Panc1 (cell line): ENCODE measurements at regions not wholly inside any gene's neighbourhood (a gene's known extent, or its start where the extent isn't known, plus 50 kb on each side); places are given as distances from the start of the nearest gene placed in this dataset.

Experiments used
- ATAC-seq: fragments of 200-7000 bp; cut with Tn5 transposase; 2 replicates; pipeline ENCODE4 v1.9.1; 2020; ENCODE audit warnings: mild to moderate bottlenecking, moderate library complexity
- BruUV-seq: library from RNA; stranded (reverse); fragments of 400-500 nt; replicated peaks from 2 replicates; lab custom pipeline; 2021; lab: Mats Ljungman, UMichigan
- CTCF ChIA-PET: fragments of 300-600 bp; sonication (Branson Sonifier 250); formaldehyde crosslinking; loops from one replicate; lab custom pipeline; 2022; ENCODE audit warnings: antibody characterized with exemption; lab: Charles Lee
- POLR2A ChIA-PET: fragments of 300-600 bp; sonication (Branson Sonifier 250); formaldehyde crosslinking; loops from one replicate; lab custom pipeline; 2022; ENCODE audit warnings: antibody characterized with exemption; lab: Charles Lee
- DNase-seq: peaks from one replicate; pipeline ENCODE4 v3.0.0-alpha.2; 2010; ENCODE audit warnings: low read depth, low spot score
- H3K27ac ChIP-seq: 2 replicates; pipeline ENCODE4 v1.5.1; 2011; ENCODE audit warnings: mild to moderate bottlenecking, low read length, inconsistent platforms
- H3K27me3 ChIP-seq: fragments of 200-500 bp; sonication (Bioruptor generic); 2 replicates; pipeline ENCODE4 v1.6.0; 2014; ENCODE audit warnings: low read length, inconsistent platforms; ENCODE audit not compliant: control insufficient read depth, insufficient read depth
- H3K36me3 ChIP-seq: fragments of 200-500 bp; sonication (Bioruptor generic); 2 replicates; pipeline ENCODE4 v1.5.1; 2014; ENCODE audit warnings: inconsistent platforms, mild to moderate bottlenecking, low read length, moderate library complexity; ENCODE audit not compliant: control insufficient read depth, insufficient read depth
- H3K4me1 ChIP-seq: 2 replicates; pipeline ENCODE4 v1.5.1; 2011; ENCODE audit warnings: inconsistent platforms, mild to moderate bottlenecking, low read length, moderate library complexity; ENCODE audit not compliant: control insufficient read depth, insufficient read depth
- H3K4me3 ChIP-seq, 2 experiments: 2 replicates each; pipeline ENCODE4 v1.5.1; 2011 to 2012; ENCODE audit warnings: low read depth in 2 of 2, low read length in 2 of 2, mild to moderate bottlenecking in 2 of 2, inconsistent platforms in 1 of 2, moderate library complexity in 1 of 2
- H3K9me3 ChIP-seq: fragments of 200-500 bp; sonication (Bioruptor generic); 2 replicates; pipeline ENCODE4 v1.5.1; 2014; ENCODE audit warnings: low read depth, mild to moderate bottlenecking, inconsistent platforms, low read length, moderate library complexity; ENCODE audit not compliant: control insufficient read depth, insufficient read depth
- CTCF ChIP-seq: fragments of 450-650 bp; IDR thresholded peaks from 2 replicates; pipeline ENCODE4 v1.5.1; 2017; ENCODE audit warnings: mild to moderate bottlenecking
- POLR2AphosphoS5 ChIP-seq: IDR thresholded peaks from 2 replicates; pipeline ENCODE4 v1.6.1; 2012; ENCODE audit warnings: mild to moderate bottlenecking, low read depth, low read length, moderate library complexity
- REST ChIP-seq, 2 experiments: IDR thresholded peaks; 2 replicates each; pipeline ENCODE4 v1.6.1; 2011 to 2012; ENCODE audit warnings: low read depth in 2 of 2, control low read depth in 1 of 2, low read length in 1 of 2, mild to moderate bottlenecking in 1 of 2, moderate library complexity in 1 of 2; ENCODE audit not compliant: insufficient read depth in 1 of 2
- SIN3A ChIP-seq: IDR thresholded peaks from 2 replicates; pipeline ENCODE4 v1.6.1; 2012; ENCODE audit warnings: low read depth, mild to moderate bottlenecking, low read length, moderate library complexity, borderline replicate concordance; ENCODE audit not compliant: insufficient read depth
- TCF7L2 ChIP-seq: IDR thresholded peaks from 2 replicates; pipeline ENCODE4 v1.6.1; 2011; ENCODE audit warnings: mild to moderate bottlenecking, low read depth, low read length, inconsistent platforms
- in situ Hi-C: cut with HindIII; loops from 2 replicates; pipeline ENCODE4 v1.10.0; 2016; ENCODE audit warnings: low sequenced_read_pairs, low pct_unique_long_range_greater_than_20kb
- intact Hi-C: fragments of 100-400 bp; cut with micrococcal nuclease; formaldehyde crosslinking; loops from one replicate; pipeline ENCODE4 v1.10.0; 2022; ENCODE audit not compliant: unreplicated experiment

- DNase-seq (no peak), ATAC-seq (no peak)
- Histone ChIP-seq H3K27ac (no peak overlapping the region), H3K4me1 (no peaks in the 10 kb centered on the region), H3K36me3 (no peaks in the 10 kb centered on the region), H3K4me3 (no peak overlapping the region), H3K27me3 (peaks cover 9% of the 10 kb centered on the region), H3K9me3 (no peaks in the 10 kb centered on the region)
- ChIA-PET POLR2A (no interaction called here), CTCF (no interaction called here)
- no TSS peak for BruUV-seq
- TF ChIP-seq TCF7L2 = no peak
- no peak for TF ChIP-seq POLR2AphosphoS5
- TF ChIP-seq CTCF = no peak
- no peak for TF ChIP-seq REST (IDR thresholded peaks at IDR 0.05; ENCODE audit: insufficient read depth in 1 of 2, low read depth in 2 of 2, low read length in 1 of 2)
- TF ChIP-seq SIN3A = no peak
- intact Hi-C loops (no loop called here), in situ Hi-C loops (no loop called here)
Observed at GRCh38 chrX:134137341-134137740, 99.6 kb upstream of the CCDC160 start.

GRCh38 chrX:134139090-134139489 lies 97.9 kb upstream of the CCDC160 start:
- no peak overlapping the region for H3K4me3 ChIP-seq
- ChIA-PET POLR2A (no interaction called here), CTCF (no interaction called here)
- H3K27ac ChIP-seq = no peak overlapping the region
- peaks cover 9% of the 10 kb centered on the region for H3K27me3 ChIP-seq
- no peaks in the 10 kb centered on the region for H3K9me3 ChIP-seq
- intact Hi-C loops (no loop called here), in situ Hi-C loops (no loop called here)
- DNase-seq = no peak
- no peak for ATAC-seq
- H3K36me3 ChIP-seq = no peaks in the 10 kb centered on the region
- TF ChIP-seq SIN3A = no peak
- TF ChIP-seq TCF7L2 = no peak
- no peak for TF ChIP-seq POLR2AphosphoS5
- no peaks in the 10 kb centered on the region for H3K4me1 ChIP-seq
- no TSS peak for BruUV-seq

GRCh38 chrX:134144231-134144630 lies 92.8 kb upstream of the CCDC160 start:
- CTCF ChIA-PET = interaction anchor here (1.2 to 1.5 kb wide), 2 partner anchors 185 to 352 kb away, joined by 3 to 6 read pairs; no protein-coding TSS in a partner anchor
- ATAC-seq = 0 out of 2 replicates have a peak, but pooled peaks have one; percentile 62
- in situ Hi-C loops (no loop called here), intact Hi-C loops (loop anchor here (10.0 kb wide), 1 partner anchor 349 kb away; no protein-coding TSS in a partner anchor)
- peak; percentile 62 for TF ChIP-seq CTCF
- TF ChIP-seq REST (IDR thresholded peaks at IDR 0.05; ENCODE audit: insufficient read depth in 1 of 2, low read depth in 2 of 2, low read length in 1 of 2) = no peak
- POLR2A ChIA-PET = no interaction called here
- Histone ChIP-seq H3K27ac (no peak overlapping the region), H3K4me1 (no peaks in the 10 kb centered on the region), H3K36me3 (no peaks in the 10 kb centered on the region), H3K9me3 (no peaks in the 10 kb centered on the region), H3K4me3 (no peak overlapping the region), H3K27me3 (peaks cover 5% of the 10 kb centered on the region)
- BruUV-seq = no TSS peak
- DNase-seq = no peak
